CD4-positive, alpha-beta T cell treated with Interleukin-17A for 4 hours (primary cell): ENCODE measurements at regions not wholly inside any gene's neighbourhood (a gene's known extent, or its start where the extent isn't known, plus 50 kb on each side); places are given as distances from the start of the nearest gene placed in this dataset.
A peak's percentile ranks its signal among the peaks of the same experiment; 100 is the strongest.

ENCODE experiments used
- DNase-seq: peaks from one replicate; pipeline ENCODE4 v3.0.0-alpha.2; 2020; ENCODE audit warnings: mixed read lengths

GRCh38 chr7:130912862-130913638, 179.0 kb upstream of the KLF14 start:
- DNase-seq: peak; percentile 80

- DNase-seq: no peak
Observed at GRCh38 chr7:130913639-130914553, 179.9 kb upstream of the KLF14 start.

GRCh38 chr7:130914554-130915294, 180.7 kb upstream of the KLF14 start:
- DNase-seq: no peak

GRCh38 chr7:130917669-130918128, 183.7 kb upstream of the KLF14 start:
- no peak for DNase-seq

GRCh38 chr7:130918129-130919052, 184.4 kb upstream of the KLF14 start:
- no peak for DNase-seq

- no peak for DNase-seq
Observed at GRCh38 chr7:130919316-130920103, 185.5 kb upstream of the KLF14 start.

- no peak for DNase-seq
Observed at GRCh38 chr7:130920122-130920521, 186.1 kb upstream of the KLF14 start.

- DNase-seq: no peak
Observed at GRCh38 chr7:130921391-130922180, 187.6 kb upstream of the KLF14 start.

GRCh38 chr7:130922206-130923112, 188.5 kb upstream of the KLF14 start:
- no peak for DNase-seq

GRCh38 chr7:130923365-130923764, 189.4 kb upstream of the KLF14 start:
- no peak for DNase-seq

- DNase-seq: no peak
Observed at GRCh38 chr7:130923930-130924329, 189.9 kb upstream of the KLF14 start.

GRCh38 chr7:130925136-130925794, 191.3 kb upstream of the KLF14 start:
- no peak for DNase-seq

GRCh38 chr7:130926001-130926691, 192.1 kb upstream of the KLF14 start:
- peak; percentile 45 for DNase-seq

GRCh38 chr7:130927062-130927461, 193.1 kb upstream of the KLF14 start:
- no peak for DNase-seq

- no peak for DNase-seq
Observed at GRCh38 chr7:130927564-130927963, 193.6 kb upstream of the KLF14 start.

- DNase-seq: peak; percentile 27
Observed at GRCh38 chr7:130929896-130930659, 196.1 kb upstream of the KLF14 start.

- DNase-seq: no peak
Observed at GRCh38 chr7:130930681-130931080, 196.7 kb upstream of the KLF14 start.
